Ovary (tissue), 3 donors: ENCODE measurements at regions not wholly inside any gene's neighbourhood (a gene's known extent, or its start where the extent isn't known, plus 50 kb on each side); places are given as distances from the start of the nearest gene placed in this dataset.

ENCODE experiments used
- CTCF ChIP-seq, 3 donors: fragments of 450-650 bp in 2 of 3; fragments of 200-600 bp in 1 of 3; IDR thresholded peaks; one replicate each; pipeline versions ENCODE4 v1.5.1 to v1.8.0; 2016 to 2022; ENCODE audit warnings: antibody characterized with exemption in 3 of 3, mild to moderate bottlenecking in 1 of 3
- POLR2A ChIP-seq: fragments of 450-650 bp; IDR thresholded peaks from one replicate; pipeline ENCODE4 v1.6.1; 2017; ENCODE audit warnings: antibody characterized with exemption, mild to moderate bottlenecking, moderate library complexity
- donor health status: DM: no; HTN: no; CAD: no.

GRCh38 chr4:11614426-11614825, 185.7 kb upstream of the HS3ST1 start:
- no peak for TF ChIP-seq CTCF (IDR thresholded peaks at IDR 0.05)
- no peak for TF ChIP-seq POLR2A
